Esophagus muscularis mucosa (tissue), 3 donors: ENCODE measurements at regions not wholly inside any gene's neighbourhood (a gene's known extent, or its start where the extent isn't known, plus 50 kb on each side); places are given as distances from the start of the nearest gene placed in this dataset.

ENCODE experiments used
- POLR2A ChIP-seq: fragments of 450-650 bp; IDR thresholded peaks from one replicate; pipeline ENCODE4 v1.6.1; 2017; ENCODE audit warnings: antibody characterized with exemption, moderate library complexity, mild to moderate bottlenecking, low read depth
- POLR2AphosphoS5 ChIP-seq, 2 donors: sonication (generic); formaldehyde crosslinking; IDR thresholded peaks; one replicate each; pipeline ENCODE4 v1.6.1; 2017; ENCODE audit warnings: antibody characterized with exemption in 2 of 2
- TF ChIP-seq, protein P1 (sequence below), 3 experiments: fragments of 200-600 bp in 2 of 3; fragments of 450-650 bp in 1 of 3; sonication (generic) in 2 of 3; IDR thresholded peaks; one replicate each; pipeline ENCODE4 v1.5.1; 2017 to 2019; ENCODE audit warnings: antibody characterized with exemption in 3 of 3, mild to moderate bottlenecking in 2 of 3, moderate library complexity in 1 of 3

DNA sequence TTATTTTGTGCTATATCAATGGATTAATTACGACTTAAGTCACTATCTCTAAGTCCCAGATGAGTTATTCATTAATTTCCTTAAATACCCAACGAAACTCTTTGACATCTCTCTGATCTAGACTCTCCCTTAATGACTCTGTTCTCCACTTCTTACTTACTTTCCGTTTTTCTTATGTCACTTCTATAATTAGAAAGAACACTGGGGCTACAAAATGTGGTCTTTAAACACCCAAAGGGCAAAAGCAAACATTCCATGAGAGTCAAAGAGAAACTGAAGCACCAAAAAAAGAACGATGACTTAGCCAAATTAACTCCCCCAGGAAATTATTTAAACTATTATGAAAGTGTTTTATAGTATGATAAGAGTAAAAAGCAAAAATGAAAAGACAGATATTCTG, 166.4 kb upstream of the UBE2E2 start:
- TF ChIP-seq, protein P1, sequence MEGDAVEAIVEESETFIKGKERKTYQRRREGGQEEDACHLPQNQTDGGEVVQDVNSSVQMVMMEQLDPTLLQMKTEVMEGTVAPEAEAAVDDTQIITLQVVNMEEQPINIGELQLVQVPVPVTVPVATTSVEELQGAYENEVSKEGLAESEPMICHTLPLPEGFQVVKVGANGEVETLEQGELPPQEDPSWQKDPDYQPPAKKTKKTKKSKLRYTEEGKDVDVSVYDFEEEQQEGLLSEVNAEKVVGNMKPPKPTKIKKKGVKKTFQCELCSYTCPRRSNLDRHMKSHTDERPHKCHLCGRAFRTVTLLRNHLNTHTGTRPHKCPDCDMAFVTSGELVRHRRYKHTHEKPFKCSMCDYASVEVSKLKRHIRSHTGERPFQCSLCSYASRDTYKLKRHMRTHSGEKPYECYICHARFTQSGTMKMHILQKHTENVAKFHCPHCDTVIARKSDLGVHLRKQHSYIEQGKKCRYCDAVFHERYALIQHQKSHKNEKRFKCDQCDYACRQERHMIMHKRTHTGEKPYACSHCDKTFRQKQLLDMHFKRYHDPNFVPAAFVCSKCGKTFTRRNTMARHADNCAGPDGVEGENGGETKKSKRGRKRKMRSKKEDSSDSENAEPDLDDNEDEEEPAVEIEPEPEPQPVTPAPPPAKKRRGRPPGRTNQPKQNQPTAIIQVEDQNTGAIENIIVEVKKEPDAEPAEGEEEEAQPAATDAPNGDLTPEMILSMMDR (IDR thresholded peaks at IDR 0.05): no peak
- TF ChIP-seq POLR2A (no peak), POLR2AphosphoS5 (IDR thresholded peaks at IDR 0.05) (no peak)
